ENCODE measurements at regions not wholly inside any gene's neighbourhood (a gene's known extent, or its start where the extent isn't known, plus 50 kb on each side); places are given as distances from the start of the nearest gene placed in this dataset.

DNA sequence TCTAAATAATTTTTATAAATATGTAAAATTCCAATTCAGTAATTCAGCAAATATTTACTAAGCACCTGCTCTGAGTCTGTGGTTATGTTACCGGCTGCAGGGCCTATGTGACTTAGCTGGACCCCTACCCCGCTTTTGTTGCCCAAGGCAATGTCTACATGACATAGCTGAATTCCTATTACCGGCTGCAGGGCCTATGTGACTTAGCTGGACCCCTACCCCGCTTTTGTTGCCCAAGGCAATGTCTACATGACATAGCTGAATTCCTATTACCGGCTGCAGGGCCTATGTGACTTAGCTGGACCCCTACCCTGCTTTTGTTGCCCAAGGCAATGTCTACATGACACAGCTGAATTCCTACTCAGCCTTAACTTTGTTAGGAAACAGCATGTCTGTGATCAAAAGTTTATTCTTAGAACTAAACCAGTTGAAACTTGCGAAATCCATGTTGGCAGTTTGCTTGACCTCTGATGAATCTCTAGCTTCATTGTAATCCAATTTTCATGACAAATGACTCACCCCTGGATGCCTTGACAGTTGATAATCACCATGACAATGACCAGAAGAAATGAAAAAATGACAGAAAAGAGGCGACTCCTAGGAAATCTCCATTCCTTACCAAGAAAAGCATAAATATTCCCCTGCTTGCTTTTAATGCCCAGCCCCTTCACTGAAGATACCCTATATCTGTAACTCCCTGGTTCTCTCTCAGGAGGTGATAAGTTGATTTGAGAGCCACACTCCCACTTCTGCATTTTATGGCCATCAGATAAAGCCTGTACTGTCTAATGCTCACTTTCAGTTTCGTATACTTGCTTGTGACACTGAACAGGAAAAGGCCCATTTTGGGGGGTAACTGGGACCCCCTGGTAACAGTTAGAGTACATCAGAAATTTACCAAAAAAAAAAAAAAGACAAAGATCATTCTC, 148.4 kb upstream of the SYT10 start:
- Histone ChIP-seq H3K9me3 (ENCODE audit: low read length) (no peaks in the 10 kb centered on the region), H3K79me2 (replicated peaks; ENCODE audit: insufficient read depth, low read length) (no peaks in the 10 kb centered on the region), H3K4me2 (ENCODE audit: low read length) (no peak overlapping the region), H3K4me3 (ENCODE audit: low read length) (no peak overlapping the region), H3K27ac (ENCODE audit: low read length) (no peak overlapping the region), H3K9ac (ENCODE audit: low read length) (no peak overlapping the region), H3F3A (ENCODE audit: insufficient read depth, low read length, poor library complexity, severe bottlenecking) (no peaks in the 10 kb centered on the region), H3K27me3 (ENCODE audit: insufficient read depth, low read depth, low read length) (no peaks in the 10 kb centered on the region), H4K20me1 (ENCODE audit: insufficient read depth) (no peaks in the 10 kb centered on the region), H3K36me3 (ENCODE audit: insufficient read depth, low read length) (no peaks in the 10 kb centered on the region), H2AFZ (ENCODE audit: low read depth, low read length) (no peak overlapping the region), H3K9me2 (ENCODE audit: insufficient read depth, low read length) (no peaks in the 10 kb centered on the region)
- TF ChIP-seq TAF1 (IDR thresholded peaks at IDR 0.05; ENCODE audit: low read depth) (no peak), POLR2AphosphoS5 (IDR thresholded peaks at IDR 0.05) (no peak), EP300 (conservative IDR thresholded peaks at IDR 0.05; ENCODE audit: poor library complexity, severe bottlenecking) (no peak), SMC3 (conservative IDR thresholded peaks at IDR 0.05; ENCODE audit: poor library complexity) (no peak), EZH2 (IDR thresholded peaks at IDR 0.05; ENCODE audit: borderline replicate concordance, insufficient read depth, low read length, poor library complexity, severe bottlenecking) (no peak)
- TF ChIP-seq, protein P1, sequence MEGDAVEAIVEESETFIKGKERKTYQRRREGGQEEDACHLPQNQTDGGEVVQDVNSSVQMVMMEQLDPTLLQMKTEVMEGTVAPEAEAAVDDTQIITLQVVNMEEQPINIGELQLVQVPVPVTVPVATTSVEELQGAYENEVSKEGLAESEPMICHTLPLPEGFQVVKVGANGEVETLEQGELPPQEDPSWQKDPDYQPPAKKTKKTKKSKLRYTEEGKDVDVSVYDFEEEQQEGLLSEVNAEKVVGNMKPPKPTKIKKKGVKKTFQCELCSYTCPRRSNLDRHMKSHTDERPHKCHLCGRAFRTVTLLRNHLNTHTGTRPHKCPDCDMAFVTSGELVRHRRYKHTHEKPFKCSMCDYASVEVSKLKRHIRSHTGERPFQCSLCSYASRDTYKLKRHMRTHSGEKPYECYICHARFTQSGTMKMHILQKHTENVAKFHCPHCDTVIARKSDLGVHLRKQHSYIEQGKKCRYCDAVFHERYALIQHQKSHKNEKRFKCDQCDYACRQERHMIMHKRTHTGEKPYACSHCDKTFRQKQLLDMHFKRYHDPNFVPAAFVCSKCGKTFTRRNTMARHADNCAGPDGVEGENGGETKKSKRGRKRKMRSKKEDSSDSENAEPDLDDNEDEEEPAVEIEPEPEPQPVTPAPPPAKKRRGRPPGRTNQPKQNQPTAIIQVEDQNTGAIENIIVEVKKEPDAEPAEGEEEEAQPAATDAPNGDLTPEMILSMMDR (IDR thresholded peaks at IDR 0.05; ENCODE audit: poor library complexity, severe bottlenecking) = no peak

DNA sequence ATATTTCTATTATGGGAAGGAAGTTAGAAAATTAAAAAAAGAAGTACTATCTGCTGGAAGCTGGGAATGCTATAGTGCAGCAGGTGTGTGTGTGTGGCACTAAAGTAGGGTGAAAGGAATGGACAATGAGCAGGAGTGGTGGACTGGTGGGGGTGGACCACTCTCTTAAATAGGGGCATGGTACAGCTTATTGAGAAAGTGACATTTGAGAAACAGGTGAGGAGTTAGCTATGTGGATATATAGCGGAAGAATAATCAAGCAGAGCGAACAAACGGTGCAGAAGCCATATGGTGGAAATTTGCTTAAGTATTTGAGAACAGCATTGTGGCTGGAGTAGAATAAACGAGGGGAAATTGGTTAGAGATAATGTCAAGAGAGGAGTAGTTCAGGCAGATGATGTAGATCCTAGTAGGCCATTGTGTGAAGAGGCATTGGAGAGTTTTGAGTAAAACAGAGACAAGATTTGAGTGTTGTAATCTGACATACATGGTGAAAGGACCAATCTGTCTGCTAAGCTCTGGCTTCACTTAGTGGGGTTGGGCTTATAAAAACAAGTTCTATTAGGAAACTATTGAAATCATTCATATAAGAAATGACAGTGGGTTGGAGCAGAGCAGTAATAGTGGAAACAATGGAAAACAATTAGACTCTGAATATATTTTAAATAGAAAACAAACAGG, 149.2 kb upstream of the SYT10 start:
- H4K20me1 ChIP-seq (ENCODE audit: insufficient read depth) = no peaks in the 10 kb centered on the region
- no peak for TF ChIP-seq SMC3 (conservative IDR thresholded peaks at IDR 0.05; ENCODE audit: poor library complexity)
- TF ChIP-seq, protein P2, sequence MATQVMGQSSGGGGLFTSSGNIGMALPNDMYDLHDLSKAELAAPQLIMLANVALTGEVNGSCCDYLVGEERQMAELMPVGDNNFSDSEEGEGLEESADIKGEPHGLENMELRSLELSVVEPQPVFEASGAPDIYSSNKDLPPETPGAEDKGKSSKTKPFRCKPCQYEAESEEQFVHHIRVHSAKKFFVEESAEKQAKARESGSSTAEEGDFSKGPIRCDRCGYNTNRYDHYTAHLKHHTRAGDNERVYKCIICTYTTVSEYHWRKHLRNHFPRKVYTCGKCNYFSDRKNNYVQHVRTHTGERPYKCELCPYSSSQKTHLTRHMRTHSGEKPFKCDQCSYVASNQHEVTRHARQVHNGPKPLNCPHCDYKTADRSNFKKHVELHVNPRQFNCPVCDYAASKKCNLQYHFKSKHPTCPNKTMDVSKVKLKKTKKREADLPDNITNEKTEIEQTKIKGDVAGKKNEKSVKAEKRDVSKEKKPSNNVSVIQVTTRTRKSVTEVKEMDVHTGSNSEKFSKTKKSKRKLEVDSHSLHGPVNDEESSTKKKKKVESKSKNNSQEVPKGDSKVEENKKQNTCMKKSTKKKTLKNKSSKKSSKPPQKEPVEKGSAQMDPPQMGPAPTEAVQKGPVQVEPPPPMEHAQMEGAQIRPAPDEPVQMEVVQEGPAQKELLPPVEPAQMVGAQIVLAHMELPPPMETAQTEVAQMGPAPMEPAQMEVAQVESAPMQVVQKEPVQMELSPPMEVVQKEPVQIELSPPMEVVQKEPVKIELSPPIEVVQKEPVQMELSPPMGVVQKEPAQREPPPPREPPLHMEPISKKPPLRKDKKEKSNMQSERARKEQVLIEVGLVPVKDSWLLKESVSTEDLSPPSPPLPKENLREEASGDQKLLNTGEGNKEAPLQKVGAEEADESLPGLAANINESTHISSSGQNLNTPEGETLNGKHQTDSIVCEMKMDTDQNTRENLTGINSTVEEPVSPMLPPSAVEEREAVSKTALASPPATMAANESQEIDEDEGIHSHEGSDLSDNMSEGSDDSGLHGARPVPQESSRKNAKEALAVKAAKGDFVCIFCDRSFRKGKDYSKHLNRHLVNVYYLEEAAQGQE (IDR thresholded peaks at IDR 0.05; ENCODE audit: borderline replicate concordance) = no peak
- no peak for TF ChIP-seq EP300 (conservative IDR thresholded peaks at IDR 0.05; ENCODE audit: poor library complexity, severe bottlenecking)
- TF ChIP-seq, protein P1 (IDR thresholded peaks at IDR 0.05; ENCODE audit: poor library complexity, severe bottlenecking) = no peak
- TF ChIP-seq POLR2AphosphoS5 (IDR thresholded peaks at IDR 0.05) = no peak
- no peak for TF ChIP-seq RAD21 (conservative IDR thresholded peaks at IDR 0.05)
- no peak for TF ChIP-seq TAF1 (IDR thresholded peaks at IDR 0.05; ENCODE audit: low read depth)
- no peak for TF ChIP-seq MXI1 (conservative IDR thresholded peaks at IDR 0.05; ENCODE audit: poor library complexity, severe bottlenecking)
- TF ChIP-seq EZH2 (IDR thresholded peaks at IDR 0.05; ENCODE audit: borderline replicate concordance, insufficient read depth, low read length, poor library complexity, severe bottlenecking) = no peak
- no peaks in the 10 kb centered on the region for H3F3A ChIP-seq (ENCODE audit: insufficient read depth, low read length, poor library complexity, severe bottlenecking)
- no peak overlapping the region for H3K4me2 ChIP-seq (ENCODE audit: low read length)
- no peak overlapping the region for H3K27ac ChIP-seq (ENCODE audit: low read length)
- no peaks in the 10 kb centered on the region for H3K9me2 ChIP-seq (ENCODE audit: insufficient read depth, low read length)
- no peaks in the 10 kb centered on the region for H3K79me2 ChIP-seq (replicated peaks; ENCODE audit: insufficient read depth, low read length)
- H3K9ac ChIP-seq (ENCODE audit: low read length) = no peak overlapping the region
- H2AFZ ChIP-seq (ENCODE audit: low read depth, low read length) = no peak overlapping the region
- H3K36me3 ChIP-seq (ENCODE audit: insufficient read depth, low read length) = no peaks in the 10 kb centered on the region
- no peak overlapping the region for H3K4me3 ChIP-seq (ENCODE audit: low read length)
- H3K9me3 ChIP-seq (ENCODE audit: low read length) = no peaks in the 10 kb centered on the region
- H3K27me3 ChIP-seq (ENCODE audit: insufficient read depth, low read depth, low read length) = no peaks in the 10 kb centered on the region

Measured in neural cell (in vitro differentiated cells).